Neutrophil (primary cell): ENCODE measurements at regions not wholly inside any gene's neighbourhood (a gene's known extent, or its start where the extent isn't known, plus 50 kb on each side); places are given as distances from the start of the nearest gene placed in this dataset.
"Not testable (repeated sequence)": the region's sequence is repeated elsewhere in the genome, so short reads cannot be mapped to it uniquely, and the experiment has no call there.

Source experiments
- H3K27ac ChIP-seq: fragments of 200-600 bp; sonication (generic); 2 replicates; pipeline ENCODE4 v1.5.1; 2016; ENCODE audit warnings: mild to moderate bottlenecking, moderate library complexity
- H3K27me3 ChIP-seq: fragments of 200-600 bp; sonication (generic); 2 replicates; pipeline ENCODE4 v1.6.0; 2016; ENCODE audit warnings: mild to moderate bottlenecking
- H3K36me3 ChIP-seq: fragments of 200-600 bp; sonication (generic); 2 replicates; pipeline ENCODE4 v1.5.1; 2017
- H3K4me1 ChIP-seq, 2 experiments: fragments of 200-600 bp in 1 of 2; sonication (generic) in 1 of 2; 1 replicate in 1 of 2; 2 replicates in 1 of 2; pipeline versions ENCODE4 v1.5.1 to v1.6.1; 2013 to 2016; ENCODE audit warnings: low read depth in 1 of 2, low read length in 1 of 2, mild to moderate bottlenecking in 1 of 2, moderate library complexity in 1 of 2; ENCODE audit not compliant: control insufficient read depth in 1 of 2, insufficient read depth in 1 of 2
- H3K4me3 ChIP-seq, 2 experiments: fragments of 200-600 bp in 1 of 2; sonication (generic) in 1 of 2; 1 replicate in 1 of 2; 2 replicates in 1 of 2; pipeline ENCODE4 v1.5.1; 2013 to 2016; ENCODE audit warnings: low read depth in 1 of 2, low read length in 1 of 2, mild to moderate bottlenecking in 1 of 2, moderate library complexity in 1 of 2
- H3K9me3 ChIP-seq: fragments of 200-600 bp; sonication (generic); 2 replicates; pipeline ENCODE4 v1.5.1; 2016
- TF ChIP-seq, protein P1 (sequence below): fragments of 200-600 bp; sonication (generic); IDR thresholded peaks from 2 replicates; pipeline ENCODE4 v1.5.1; 2016; ENCODE audit warnings: antibody characterized with exemption

- H3K36me3 ChIP-seq, result no peaks in the 10 kb centered on the region
- H3K4me3 ChIP-seq, result peak overlapping the region; percentile 43 to 51
- H3K27me3 ChIP-seq, result no peaks in the 10 kb centered on the region
- H3K9me3 ChIP-seq, result no peaks in the 10 kb centered on the region
- TF ChIP-seq, protein P1, sequence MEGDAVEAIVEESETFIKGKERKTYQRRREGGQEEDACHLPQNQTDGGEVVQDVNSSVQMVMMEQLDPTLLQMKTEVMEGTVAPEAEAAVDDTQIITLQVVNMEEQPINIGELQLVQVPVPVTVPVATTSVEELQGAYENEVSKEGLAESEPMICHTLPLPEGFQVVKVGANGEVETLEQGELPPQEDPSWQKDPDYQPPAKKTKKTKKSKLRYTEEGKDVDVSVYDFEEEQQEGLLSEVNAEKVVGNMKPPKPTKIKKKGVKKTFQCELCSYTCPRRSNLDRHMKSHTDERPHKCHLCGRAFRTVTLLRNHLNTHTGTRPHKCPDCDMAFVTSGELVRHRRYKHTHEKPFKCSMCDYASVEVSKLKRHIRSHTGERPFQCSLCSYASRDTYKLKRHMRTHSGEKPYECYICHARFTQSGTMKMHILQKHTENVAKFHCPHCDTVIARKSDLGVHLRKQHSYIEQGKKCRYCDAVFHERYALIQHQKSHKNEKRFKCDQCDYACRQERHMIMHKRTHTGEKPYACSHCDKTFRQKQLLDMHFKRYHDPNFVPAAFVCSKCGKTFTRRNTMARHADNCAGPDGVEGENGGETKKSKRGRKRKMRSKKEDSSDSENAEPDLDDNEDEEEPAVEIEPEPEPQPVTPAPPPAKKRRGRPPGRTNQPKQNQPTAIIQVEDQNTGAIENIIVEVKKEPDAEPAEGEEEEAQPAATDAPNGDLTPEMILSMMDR, result no peak
- peaks cover 35 to 54% of the 10 kb centered on the region in 2 experiments for H3K4me1 ChIP-seq
- peak overlapping the region; percentile 88 for H3K27ac ChIP-seq
These were observed 59.7 kb downstream of the RAP2B start for GRCh38 chr3:153221748-153222162.

- H3K27me3 ChIP-seq, H3K36me3 ChIP-seq, H3K9me3 ChIP-seq, H3K27ac ChIP-seq, H3K4me3 ChIP-seq: not testable (repeated sequence)
- peaks cover 10 to 17% of the 10 kb centered on the region in 2 experiments for H3K4me1 ChIP-seq
These were observed 64.9 kb downstream of the RAP2B start for GRCh38 chr3:153226877-153227276.

DNA sequence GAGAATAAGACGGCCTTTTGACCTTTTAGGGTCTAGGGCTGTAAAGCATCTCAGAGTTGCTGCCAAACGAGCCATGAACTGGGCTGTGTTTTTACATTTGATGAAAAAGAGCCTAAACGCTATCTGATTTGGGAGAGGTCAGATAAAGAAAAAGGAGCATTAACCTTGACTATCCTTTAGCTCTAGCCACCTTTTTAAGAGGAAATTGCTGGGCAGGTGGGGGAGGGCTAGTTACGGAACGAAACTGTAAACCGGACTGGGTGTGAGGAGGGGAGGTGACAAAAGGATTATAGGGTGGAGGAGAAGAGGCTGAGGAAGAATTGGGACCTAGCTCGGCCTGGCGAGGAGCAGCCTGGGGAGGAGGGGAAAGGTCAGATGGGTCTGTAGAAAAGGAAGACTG is 68.4 kb downstream of the RAP2B start:
- H3K9me3 ChIP-seq, H3K27me3 ChIP-seq, H3K4me3 ChIP-seq, H3K36me3 ChIP-seq, H3K27ac ChIP-seq: not testable (repeated sequence)
- H3K4me1 ChIP-seq, result peaks cover 8 to 12% of the 10 kb centered on the region in 2 experiments

DNA sequence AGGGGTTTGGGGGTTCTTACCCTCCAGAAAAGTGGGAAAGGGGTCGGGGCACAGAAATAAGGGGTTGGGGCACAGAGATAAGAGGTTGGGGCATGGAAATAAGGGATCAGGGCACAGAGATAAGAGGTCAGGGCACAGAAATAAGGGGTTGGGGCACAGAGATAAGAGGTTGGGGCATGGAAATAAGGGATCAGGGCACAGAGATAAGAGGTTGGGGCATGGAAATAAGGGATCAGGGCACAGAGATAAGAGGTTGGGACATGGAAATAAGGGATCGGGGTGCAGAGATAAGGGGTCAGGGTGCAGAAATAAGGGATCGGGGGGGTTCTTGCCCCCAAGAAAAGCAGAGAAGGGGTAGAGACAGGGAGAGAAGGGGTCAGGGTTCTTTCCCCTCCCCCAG is 69.2 kb downstream of the RAP2B start:
- not testable (repeated sequence) for H3K9me3 ChIP-seq, H3K27me3 ChIP-seq, H3K27ac ChIP-seq, H3K4me3 ChIP-seq, H3K36me3 ChIP-seq
- peaks cover 8 to 12% of the 10 kb centered on the region in 2 experiments for H3K4me1 ChIP-seq

GRCh38 chr3:153232050-153232752 is 70.2 kb downstream of the RAP2B start:
- peaks cover 8 to 12% of the 10 kb centered on the region in 2 experiments for H3K4me1 ChIP-seq
- H3K9me3 ChIP-seq, H3K4me3 ChIP-seq, H3K27me3 ChIP-seq, H3K27ac ChIP-seq, H3K36me3 ChIP-seq: not testable (repeated sequence)

DNA sequence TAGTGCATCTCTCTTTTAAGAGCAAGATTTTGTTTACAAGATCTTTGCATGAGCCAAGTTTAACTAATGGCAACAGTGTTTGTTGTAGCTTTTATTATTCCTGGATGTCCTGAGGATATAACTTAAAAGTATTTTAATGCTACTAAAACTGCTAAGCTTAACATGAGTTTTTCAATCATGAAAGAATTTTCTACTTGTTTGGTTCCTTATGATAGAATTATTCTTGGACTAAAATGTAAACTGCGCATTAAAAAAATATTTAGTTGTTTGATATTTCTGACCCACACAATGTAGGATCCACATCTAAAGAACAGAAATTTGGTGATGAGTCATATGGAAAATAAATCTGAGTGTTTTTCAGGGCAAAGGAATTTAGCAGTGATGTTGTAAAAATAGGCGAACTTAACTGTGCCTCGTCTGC is 70.8 kb downstream of the RAP2B start:
- H3K27ac ChIP-seq, result no peak overlapping the region
- no peak overlapping the region for H3K4me3 ChIP-seq
- H3K9me3 ChIP-seq, result no peaks in the 10 kb centered on the region
- H3K27me3 ChIP-seq, result no peaks in the 10 kb centered on the region
- H3K36me3 ChIP-seq, result no peaks in the 10 kb centered on the region
- TF ChIP-seq, protein P1, result no peak
- H3K4me1 ChIP-seq, result peaks cover 8 to 12% of the 10 kb centered on the region in 2 experiments

DNA sequence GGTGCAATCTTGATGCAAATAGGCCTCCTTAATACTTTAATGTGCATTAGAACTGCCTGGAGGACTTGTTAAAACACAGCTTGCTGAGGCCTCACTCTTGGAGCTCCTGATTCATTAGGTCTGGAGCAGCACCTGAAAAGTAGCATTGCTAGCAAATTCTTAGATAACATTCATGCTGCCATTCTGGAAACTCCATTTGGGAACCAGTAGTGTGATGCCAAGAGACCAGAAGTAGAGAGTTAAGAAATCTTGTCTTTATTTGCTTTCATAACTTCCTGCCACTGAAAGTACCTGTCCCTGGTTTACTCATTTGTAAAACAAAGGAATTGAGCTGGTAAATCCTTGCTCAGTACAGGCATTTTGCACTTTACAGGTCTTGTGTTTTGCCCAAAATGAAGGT is 72.0 kb downstream of the RAP2B start:
- H3K27me3 ChIP-seq, result no peaks in the 10 kb centered on the region
- H3K27ac ChIP-seq, result no peak overlapping the region
- H3K36me3 ChIP-seq, result no peaks in the 10 kb centered on the region
- TF ChIP-seq, protein P1, result no peak
- peaks cover 8 to 12% of the 10 kb centered on the region in 2 experiments for H3K4me1 ChIP-seq
- no peak overlapping the region for H3K4me3 ChIP-seq
- no peaks in the 10 kb centered on the region for H3K9me3 ChIP-seq
